HG03025 (cell line): ENCODE measurements at regions not wholly inside any gene's neighbourhood (a gene's known extent, or its start where the extent isn't known, plus 50 kb on each side); places are given as distances from the start of the nearest gene placed in this dataset.
"Not testable (repeated sequence)": the region's sequence is repeated elsewhere in the genome, so short reads cannot be mapped to it uniquely, and the experiment has no call there.

ENCODE experiments used
- ATAC-seq: cut with Tn5 transposase; IDR thresholded peaks from one replicate; pipeline ENCODE4 v1.9.1; 2021; ENCODE audit warnings: mild to moderate bottlenecking, moderate library complexity; ENCODE audit not compliant: unreplicated experiment, low FRiP score

DNA sequence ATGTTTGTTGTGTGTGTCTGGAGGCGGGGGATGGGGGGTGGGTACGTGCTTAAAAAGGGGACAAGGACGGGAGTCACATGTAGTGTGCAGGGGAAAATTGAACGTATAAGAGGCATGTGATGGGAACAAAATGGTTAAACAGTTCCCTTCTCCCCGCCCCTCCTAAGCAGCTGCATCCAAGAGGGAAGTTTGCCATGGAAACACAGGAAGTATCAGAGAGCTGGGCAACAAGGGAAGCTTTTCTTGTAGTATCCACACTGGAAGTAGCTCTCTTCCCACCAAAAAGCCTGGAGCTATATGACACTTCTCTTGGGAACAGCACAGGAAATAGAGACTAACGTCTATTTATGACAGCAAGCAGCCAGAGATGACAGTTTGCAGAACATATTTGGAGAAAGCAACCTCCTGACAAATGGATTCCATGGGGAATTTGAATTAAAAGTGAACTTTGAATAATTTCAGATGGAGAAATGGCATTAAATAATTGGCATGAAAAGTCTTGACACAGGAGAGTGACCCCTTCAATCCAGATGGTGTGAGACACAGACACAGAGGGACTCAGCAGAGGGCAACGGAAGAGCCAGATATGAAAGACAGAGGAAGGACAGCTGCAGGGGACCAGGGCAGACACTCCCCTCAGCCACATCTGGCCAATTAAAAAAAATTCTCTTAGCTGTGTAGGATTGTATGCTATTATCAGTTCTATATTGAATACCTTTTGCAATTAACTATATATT, 294.2 kb upstream of the TBL1XR1 start:
- no peak for ATAC-seq

DNA sequence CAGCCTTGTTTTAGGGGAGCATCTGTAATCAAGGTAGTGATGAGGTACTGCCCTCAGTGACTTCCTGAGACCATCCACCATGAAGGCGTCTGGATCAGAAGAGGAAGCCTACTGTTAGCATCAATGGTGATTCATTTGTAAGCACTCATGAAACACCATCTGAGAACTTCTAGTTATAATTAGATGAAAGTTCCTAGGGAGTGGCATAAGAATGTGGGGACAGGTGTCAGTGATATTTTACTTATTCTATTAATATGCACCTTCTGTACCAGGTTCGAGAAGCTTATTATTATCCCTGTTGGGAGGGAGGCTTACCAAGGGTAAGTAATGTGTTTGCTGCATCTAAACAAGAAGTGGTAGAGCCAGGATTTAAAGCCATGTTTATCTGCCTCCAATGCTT, 295.8 kb upstream of the TBL1XR1 start:
- no peak for ATAC-seq

DNA sequence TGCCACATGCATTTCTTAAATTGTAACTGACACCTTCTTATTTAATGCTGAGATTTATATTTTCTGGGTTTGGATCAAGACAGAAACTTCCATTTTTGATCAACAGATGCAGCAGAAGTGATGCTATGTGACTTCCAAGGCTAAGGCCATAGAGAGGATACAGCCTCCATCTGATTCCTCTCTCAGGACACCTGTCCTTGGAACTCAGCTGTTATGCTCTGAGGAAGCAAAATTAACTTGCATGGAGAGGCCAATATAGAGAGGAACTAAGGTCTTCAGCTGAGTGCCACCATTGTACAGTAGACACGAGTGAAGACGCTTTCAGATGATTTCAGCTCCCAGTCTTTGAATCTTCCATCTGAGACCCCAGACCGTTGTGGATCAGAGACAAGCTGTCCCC, 296.9 kb upstream of the TBL1XR1 start:
- no peak for ATAC-seq

DNA sequence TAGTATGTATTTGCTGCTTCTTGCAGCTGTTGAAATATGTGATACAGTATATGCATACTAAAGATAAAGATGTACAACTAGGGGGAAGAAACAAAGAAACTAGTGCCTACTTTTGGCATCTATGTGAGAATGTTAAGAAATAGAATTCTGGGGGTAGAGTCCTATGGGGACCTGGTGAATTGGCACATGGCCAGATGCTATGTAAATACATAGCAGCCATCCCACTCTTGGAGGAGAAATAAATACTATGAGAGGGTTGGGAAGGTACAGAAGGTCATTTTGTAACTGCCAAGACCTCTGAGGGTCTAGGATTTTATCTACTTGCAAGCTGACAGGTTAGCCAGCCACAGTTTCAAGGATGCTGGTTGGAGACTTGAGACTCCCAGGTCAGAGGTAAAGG, 298.3 kb upstream of the TBL1XR1 start:
- no peak for ATAC-seq

DNA sequence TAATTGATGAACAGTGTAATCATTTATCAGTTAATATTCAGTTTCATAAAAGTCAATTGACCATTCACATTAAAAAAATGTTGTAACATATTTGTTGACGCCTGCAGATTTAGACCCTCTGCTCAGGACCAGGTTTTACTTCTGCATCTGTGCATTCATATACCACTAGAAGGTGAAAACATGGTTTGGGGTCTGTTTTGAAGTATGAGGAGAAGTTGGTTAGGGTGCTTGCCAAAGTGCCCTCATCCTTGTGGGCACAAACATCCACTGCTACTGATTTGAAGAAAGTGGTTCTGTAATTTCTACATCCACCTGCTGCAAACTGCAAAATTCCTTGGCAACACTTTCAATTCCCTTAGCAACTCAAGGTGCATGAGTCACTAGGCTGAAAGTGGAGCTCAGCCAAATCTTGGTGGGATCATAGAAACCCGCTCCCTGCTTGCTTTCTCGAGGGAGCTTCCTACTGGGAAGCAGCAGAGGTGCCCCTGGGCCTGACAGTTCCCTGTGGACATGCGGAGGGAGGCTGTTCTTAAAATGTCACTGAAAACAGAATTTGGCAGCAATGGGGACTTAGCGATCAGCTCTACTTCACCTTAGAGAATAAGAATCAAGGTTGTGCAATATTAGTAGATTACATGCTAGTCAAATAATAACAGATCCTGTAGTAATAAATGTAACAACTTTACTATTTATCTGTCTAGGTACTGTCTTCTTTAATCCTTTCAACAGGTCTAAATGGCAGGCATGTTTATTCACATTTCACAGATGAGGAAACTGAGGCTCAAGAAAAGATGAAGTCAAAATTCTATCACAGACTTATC, 301.0 kb upstream of the TBL1XR1 start:
- no peak for ATAC-seq

DNA sequence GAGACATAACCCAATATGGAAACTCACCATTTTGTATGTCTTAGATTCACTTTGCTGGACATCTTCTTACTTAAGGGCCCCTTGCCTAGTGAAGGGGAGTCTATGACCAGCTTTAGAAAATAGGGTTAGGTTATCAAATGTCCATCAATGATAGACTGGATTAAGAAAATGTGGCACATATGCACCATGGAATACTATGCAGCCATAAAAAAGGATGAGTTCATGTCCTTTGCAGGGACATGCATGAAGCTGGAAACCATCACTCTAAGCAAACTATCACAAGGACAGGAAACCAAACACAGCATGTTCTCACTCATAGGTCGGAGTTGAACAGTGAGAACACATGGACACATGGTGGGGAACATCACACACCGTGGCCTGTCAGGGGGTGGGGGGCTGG, 301.8 kb upstream of the TBL1XR1 start:
- ATAC-seq, result not testable (repeated sequence)

DNA sequence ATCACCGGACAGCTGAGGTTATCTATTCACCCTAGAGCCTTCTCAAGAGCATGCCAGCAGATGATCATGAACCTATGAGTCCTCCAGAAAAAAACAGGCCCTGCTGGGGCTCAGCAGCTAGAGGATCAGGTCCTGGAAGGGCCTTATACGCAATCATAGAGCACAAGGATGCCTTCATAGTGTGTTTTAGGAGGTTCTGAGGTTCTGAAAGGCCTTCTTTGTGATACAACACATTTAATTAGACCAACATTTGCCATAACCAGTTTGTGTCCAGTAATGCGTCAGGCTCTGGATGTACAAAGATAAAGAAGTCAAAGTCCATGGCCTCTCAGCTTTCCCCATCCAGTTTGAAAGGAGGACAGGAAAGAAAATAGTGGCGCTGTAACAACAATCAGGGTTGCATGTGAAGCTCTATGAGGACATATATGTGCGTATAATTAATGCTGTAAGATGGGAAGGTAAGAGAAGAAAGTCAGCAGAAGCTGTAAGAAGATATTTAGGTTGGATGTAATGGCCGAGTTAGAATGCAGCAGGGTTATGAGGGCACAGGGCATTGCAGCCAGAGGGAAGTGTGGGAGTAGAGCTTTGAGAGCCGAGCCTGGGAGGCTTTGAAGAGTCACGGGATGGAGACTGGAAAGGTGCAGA, 302.6 kb upstream of the TBL1XR1 start:
- no peak for ATAC-seq

DNA sequence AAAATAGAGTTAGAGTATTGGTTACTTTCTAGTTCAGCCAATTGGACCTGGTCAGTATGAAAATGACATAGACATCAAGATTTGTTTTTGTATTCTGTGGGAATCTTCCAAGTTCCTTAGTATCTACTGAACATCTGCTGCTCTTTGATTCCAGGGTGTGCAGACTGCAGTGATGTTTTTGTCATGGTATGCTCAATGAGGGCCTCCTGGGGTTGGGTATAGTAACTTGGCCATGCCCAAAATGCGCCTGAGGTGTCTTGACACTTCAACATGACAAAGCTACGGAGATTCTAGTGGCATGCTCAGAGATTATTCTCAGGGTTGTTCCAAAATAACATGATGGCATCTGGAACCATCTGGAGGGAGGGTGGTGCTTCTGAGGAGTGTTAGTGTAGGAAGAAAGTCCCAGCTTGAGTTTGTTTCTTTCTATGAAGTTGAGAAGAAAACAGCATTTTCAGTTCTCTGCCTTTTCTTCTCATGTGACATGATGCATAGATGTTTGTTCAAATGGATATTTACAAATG, 313.5 kb upstream of the TBL1XR1 start:
- ATAC-seq, result no peak

DNA sequence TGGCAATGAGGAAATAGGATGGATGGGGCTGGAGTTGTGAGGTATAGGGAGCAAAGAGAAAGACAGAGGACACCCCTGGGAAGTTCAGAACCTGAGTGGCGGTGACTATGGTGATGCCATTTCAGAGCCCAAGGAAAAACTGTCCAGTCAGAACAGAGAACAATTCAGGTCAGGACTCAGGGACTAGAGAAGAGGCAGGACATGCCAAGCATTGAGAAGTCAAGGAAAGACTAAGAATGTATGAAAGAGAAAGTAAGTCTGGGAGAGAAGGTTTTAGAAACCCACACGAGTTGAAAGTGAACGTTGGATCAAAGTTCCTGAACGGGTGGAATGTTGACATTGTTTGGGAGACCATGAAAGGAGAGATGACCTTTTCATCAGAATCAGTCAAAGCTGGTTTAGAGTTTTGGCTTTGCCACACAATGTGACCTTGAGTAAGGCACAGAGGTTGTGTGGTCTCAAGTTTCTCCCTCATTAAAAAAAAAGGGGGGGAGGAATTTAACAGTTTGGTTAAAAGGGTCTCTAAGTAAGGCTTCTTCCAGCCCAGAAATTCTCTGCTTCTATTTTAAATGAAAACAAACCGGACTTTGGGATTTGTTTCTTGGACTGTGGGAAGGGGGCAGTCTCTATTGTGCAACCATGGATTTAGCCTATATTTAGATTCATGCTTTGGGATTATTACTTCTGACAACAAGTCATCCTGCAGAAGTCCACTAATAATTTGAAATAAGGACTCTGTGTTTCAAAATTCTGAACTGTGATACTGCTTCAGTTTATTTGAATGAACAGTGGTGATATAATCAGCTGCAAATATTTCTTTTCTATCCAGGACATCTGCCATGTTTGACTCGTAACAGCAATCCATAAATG, 315.9 kb upstream of the TBL1XR1 start:
- no peak for ATAC-seq

DNA sequence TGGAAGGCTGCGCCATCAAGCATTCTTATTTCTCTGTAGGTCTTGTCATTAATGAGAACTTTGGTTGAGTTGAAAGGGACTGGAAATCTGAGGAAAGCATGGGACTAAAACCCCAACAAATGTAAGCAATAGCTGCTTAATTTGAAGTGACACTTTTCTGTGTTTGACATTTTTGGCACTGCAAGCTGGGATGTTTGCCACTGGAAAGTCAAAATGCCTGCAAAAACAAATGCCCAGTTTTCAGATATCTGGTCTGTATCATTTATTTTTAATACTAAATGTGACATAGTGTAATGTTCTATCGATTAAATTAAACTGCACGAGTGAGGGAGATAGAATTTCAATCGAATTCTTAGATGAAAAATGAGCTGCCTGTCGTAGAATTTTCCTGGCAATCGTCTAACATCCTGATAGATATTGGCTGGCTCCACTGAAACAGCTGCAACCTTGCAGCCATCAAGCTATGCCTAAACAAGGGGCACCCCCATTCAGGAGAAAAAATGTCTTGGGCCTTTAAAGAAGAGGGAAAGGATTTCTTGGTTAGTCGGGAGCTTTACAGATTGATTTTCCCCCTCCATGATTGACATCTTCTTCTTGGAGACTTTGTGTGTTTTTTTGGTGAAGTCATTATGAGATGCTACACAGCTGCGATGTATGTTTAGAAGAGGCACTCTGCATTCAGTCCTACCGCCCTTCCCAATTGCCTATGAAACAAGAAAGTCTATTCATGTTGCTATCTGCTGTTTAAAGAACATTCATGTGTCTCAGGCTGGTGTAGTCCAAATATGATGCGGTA, 316.7 kb upstream of the TBL1XR1 start:
- ATAC-seq, result no peak

DNA sequence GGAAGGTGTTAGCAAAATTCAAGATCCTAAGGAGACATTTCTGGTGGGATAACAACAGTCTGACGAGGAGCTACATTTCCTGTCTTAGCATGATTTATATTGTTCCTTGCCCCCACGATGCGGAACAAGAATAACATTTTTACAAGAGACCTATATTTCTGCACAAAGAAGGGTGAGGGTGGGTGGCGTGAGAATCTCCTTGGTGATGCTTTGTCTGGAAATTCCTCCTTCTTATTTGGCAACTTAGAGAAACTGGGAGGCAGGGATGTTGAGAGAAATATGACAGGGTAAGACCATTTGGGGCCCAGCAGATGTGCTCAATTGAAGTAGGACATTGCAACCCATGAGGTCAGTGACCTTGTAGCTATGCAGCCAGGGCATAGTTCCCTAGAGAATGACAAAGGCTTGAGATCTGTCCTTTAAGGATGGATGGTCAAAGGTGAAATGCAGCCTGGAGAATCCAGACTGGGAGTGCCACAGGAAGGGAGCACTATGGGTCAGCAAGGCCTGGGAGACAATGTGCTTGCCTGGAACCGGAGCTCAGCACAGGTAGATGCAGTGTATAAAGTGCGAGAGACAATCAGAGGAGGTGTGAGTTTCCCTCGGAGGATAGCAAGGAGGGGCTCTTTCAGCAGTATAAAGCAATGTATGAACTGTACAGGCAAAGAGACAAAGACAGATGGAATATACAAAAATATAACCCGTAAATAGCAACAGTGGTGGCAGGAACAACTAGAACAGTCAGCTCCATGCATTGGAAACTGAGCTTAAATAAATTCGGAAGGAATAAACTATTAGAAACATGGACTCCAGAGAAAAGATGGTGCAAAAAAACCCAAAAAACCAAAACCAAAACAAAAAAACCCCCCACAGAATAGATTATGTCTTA, 317.6 kb upstream of the TBL1XR1 start:
- no peak for ATAC-seq

DNA sequence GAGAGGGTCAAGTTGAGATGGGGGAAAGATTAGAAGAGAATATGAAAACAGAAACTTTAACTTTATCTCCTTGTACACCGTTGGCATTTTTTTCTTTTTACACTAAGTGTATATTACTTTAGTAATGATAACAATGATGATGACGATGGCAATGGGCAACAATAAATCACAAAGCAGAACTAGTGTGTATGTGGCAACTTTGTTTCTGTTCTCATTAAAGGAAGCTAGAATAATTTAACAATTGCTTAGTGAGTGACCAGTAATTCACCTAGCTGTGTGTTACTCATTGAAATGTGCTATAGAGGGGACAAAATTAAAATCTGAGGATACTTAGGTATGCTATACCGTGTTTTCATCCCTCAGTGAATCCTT, 318.5 kb upstream of the TBL1XR1 start:
- no peak for ATAC-seq

DNA sequence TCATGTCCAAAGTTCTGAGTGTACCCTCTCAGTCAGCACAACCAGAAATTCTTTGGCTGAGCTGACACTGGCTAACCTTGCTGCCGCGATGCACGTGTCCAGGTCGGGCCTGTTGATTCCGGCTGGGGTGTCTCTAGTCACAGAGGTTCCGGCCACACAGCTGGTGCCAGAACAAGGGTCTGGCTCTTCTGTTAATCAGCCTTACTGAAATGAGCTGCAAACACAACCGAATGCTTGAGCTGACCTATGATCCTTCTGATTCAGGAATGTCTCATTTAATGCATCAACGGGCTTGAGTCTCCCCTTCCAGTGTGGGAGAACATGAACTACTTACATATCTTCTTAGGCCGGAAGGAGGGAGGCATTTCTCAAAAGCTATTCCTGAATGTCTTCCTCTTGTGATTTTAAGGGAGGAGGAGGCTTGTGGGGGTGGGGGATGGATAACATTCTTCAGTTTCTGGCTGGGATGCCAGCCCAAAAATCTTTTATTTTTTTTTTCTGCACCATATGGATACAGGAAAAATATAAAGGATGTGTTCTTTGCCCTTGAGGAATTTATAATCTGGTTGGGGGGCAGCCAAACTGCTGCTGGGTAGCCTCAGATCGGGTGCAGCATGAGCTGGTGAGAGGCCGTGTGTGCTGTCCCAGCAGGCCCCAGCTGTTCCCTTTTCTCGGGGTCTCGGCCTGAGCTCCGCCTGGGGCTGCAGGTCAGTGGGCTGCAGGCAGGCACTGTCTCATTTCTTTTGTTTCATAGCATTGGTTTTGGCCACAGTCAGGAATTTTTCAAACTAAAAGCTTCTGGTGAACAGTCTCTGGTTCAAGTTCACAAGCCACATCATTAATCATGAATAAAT, 319.1 kb upstream of the TBL1XR1 start:
- ATAC-seq, result no peak

DNA sequence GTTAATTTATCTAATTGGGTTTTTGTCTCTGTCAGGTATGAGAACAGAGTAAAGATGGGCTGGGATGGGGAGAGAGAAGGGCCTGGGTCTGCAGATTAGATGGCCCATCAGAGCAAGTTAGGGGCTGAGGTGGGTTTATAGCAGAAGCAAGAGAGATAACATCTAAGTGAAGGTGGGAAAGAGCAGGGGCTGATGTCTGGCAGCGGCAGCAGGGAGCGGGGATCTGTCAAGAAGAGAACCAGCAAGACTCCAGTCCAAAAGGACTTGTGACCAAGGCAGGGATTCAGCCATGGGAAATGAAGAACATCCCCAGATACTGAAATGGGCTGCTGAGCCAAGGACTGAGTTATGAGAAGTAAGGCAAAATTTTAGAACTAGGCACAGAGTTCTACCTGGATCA, 320.6 kb upstream of the TBL1XR1 start:
- no peak for ATAC-seq

DNA sequence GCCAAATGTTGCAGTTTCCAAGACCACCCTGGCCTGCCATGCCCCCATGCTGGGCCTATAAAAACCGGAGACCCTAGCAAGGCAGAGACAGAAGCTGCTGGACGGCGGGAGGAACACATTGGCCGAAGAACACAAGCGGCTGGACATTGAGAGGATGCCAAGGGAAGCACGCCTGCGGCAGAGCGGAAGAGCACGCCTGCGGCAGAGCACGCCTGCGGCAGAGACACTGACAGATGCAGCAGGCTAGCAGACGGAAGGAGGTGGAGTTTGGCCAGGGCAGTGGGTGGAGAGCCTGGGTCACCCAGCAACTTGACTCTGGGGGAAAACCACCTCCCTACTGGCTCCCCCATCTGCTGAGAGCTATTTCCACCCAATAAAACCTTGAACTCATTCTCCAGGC, 322.3 kb upstream of the TBL1XR1 start:
- no peak for ATAC-seq

DNA sequence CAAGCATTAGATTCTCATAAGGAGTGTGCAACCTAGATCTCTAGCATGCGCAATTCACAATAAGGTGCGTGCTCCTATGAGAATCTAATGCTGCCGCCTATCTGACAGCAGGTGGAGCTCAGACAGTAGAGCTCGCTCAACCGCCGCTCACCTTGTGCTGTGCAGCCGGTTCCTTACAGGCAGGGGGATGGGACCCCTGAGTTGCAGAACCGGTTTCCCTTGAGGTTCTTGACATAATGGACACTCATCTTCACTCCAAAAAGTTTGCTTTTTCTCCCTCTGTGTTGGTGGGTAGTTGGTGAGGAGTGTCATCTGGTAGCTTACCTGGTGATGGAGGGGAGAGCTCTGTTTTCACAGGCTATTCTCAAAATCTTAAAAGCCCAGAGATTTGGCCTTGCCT, 324.0 kb upstream of the TBL1XR1 start:
- ATAC-seq, result no peak

DNA sequence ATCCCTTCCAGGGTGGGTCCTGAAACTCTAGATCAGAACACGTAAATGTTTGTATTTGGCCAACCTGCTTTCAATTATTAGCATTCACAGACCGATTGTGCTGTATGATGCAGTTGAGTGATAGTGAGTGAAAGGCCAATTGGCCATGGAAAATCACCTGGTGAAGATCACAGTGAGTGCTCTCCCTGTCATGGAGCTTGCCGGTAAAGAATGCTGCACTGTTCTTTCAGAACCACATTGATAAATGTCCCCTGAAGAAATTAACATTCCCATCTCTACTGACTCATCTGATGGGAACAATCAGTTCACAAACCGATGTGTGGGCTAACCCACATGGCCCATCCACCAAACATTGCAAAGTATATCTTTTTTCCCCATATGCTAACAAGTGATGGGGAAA, 324.8 kb upstream of the TBL1XR1 start:
- no peak for ATAC-seq
